ENCODE measurements at regions not wholly inside any gene's neighbourhood (a gene's known extent, or its start where the extent isn't known, plus 50 kb on each side); places are given as distances from the start of the nearest gene placed in this dataset.

DNA sequence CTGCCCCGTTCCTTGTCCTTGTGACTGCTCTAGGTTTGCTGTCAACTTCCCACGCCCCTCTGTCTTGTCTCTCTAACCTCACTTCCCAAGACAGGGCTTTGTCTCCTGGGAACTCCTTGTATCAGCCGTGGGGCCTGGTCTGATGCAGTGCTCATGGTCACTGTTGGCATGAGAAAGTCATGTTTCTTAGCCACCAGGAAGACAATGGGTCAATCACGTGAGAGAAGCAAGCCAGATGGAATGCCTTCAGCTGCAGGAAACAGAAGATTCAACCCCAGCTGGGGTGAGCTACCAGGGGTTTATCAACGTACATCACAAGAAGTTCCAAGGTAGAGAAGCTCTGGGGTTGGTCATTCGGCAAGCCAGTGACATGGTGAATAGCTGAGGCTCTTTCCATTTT is 116.6 kb downstream of the IRF8 start:
- DNase-seq (ENCODE audit: low read depth in 3 of 3, low spot score in 2 of 3): no peak

GRCh38 chr16:86016201-86016965 is 117.4 kb downstream of the IRF8 start:
- DNase-seq (ENCODE audit: low read depth in 3 of 3, low spot score in 2 of 3): no peak

- DNase-seq (ENCODE audit: low read depth in 3 of 3, low spot score in 2 of 3): no peak
Observed at GRCh38 chr16:86018071-86018470, 119.1 kb downstream of the IRF8 start.

DNA sequence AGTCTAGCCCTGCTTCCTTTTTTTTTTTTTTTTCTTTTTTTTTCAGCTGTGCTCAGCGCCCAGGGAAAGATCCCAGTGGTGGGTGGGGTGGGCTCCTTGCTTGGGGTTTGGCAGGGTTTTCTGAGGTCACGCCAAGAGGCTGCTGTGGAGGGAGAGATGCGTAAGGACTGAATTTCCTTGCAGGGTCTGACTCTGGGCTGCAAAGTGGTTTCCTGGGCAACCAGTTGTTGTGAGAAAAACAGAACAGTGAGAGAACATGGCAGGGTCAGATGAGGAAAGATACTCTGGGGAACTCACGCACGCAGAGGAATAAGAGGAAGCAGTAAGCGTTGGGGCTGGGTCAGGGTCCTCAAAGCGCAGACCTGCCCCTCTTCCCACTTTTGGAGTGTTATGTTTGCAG is 119.5 kb downstream of the IRF8 start:
- no peak for DNase-seq (ENCODE audit: low read depth in 3 of 3, low spot score in 2 of 3)

GRCh38 chr16:86018941-86019340 is 120.0 kb downstream of the IRF8 start:
- DNase-seq (ENCODE audit: low read depth in 3 of 3, low spot score in 2 of 3): no peak

DNA sequence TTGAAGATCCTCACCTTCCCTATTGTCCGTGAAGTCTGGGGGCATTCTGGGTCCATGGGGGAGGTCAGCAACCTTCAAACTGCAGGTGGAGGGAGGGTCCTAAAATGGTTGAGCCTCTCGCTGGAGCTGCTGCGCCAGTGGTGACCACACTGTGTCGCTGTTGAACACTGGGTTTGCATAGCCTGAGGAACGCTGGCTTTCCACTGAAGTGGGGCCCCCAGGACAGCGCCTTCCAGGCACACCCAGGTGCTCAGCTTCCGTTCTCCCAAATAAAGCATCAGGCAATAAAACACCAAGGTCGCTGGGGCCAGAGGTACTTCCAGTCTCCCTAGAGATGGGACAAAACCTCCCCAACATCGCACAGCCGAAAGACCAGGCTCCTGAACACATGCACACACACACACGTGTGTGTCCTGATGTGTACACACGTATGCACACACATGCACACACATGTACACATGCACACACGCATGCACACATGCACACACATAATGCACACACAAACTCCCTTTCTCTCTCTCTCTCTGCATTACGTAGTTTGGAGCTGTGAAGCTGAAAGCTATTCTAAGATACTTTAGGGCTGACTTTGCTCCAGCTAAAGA is 120.6 kb downstream of the IRF8 start:
- DNase-seq (ENCODE audit: low read depth in 3 of 3, low spot score in 2 of 3): no peak

- no peak for DNase-seq (ENCODE audit: low read depth in 3 of 3, low spot score in 2 of 3)
Observed at GRCh38 chr16:86020971-86021370, 122.0 kb downstream of the IRF8 start.

- DNase-seq (ENCODE audit: low read depth in 3 of 3, low spot score in 2 of 3): no peak
Observed at GRCh38 chr16:86022381-86022960, 123.5 kb downstream of the IRF8 start.

DNA sequence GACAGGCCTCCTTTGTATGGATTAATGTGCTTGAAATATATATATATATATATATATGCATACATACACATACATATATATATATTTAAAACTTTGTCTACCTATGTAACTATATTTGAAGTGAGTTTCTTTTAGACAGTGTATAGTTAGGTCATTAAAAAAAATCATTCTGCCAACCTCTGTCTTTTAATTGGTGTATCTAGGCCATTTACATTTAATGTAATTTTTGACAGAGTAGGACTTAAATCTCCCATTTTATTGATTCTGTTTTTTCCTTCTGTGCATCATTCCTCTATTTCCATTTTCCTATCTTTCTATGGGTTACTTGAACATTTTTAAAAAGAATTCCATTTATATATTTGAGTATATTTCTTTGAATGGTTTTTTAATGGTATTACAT is 125.2 kb downstream of the IRF8 start:
- DNase-seq (ENCODE audit: low read depth in 3 of 3, low spot score in 2 of 3): no peak

DNA sequence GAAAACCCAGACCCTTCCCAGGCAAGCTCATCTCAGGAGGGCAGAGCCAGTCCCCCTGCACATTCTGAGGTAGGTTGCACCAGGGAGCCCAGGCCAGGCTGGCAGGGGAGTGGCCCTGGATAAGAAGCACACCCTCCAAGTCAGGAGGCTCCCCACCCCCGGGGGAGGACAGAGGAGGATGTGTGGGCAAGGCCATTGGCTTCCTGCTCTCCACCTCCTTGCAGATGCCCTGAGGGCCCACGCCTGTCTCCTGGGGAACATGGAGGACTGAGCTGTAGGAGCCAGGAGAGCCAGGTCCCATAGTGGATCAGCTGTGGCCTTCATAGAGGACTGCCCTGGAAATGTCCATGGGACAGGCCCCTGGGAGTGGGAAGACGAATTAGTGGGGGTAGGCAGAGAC is 126.7 kb downstream of the IRF8 start:
- DNase-seq (ENCODE audit: low read depth in 3 of 3, low spot score in 2 of 3): no peak

DNA sequence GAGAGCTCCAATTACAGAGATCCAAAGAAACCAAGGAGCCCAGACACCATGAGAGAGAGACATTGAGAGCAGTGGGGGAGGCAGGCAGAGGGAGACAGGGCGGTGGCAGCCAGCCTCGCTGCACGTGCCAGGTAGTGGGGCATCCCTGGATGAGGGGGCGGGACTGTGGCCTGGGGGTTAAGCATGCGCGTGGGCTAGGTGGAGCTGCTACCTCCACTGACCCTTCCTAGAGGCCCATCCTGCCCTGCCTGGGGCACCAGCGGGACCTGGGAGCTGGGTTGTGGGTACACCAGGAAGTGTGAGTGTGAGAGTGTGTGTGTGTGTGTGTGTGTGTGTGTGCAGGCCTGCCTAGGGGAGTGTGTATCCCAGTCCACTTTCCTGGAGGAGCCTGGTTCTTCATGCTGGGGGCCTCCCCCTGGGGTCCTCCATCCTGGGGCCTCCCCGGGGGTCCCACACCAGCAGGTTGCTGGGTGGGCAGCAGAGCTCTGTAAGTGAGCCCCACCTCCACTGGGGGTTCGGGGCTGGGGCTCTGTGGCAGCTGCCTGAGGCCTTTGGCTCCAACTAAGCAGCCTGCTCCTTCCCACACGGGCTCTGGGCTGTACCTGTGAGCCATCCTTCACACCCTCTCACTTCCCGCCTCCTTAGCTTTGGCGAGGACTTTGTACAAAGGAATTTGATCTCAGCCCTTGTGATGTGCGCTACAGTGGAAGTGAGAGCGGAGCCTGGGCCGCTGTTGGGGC is 127.4 kb downstream of the IRF8 start:
- no peak for DNase-seq (ENCODE audit: low read depth in 3 of 3, low spot score in 2 of 3)

GRCh38 chr16:86026916-86027315 is 128.0 kb downstream of the IRF8 start:
- no peak for DNase-seq (ENCODE audit: low read depth in 3 of 3, low spot score in 2 of 3)

GRCh38 chr16:86027373-86028126 is 128.6 kb downstream of the IRF8 start:
- DNase-seq (ENCODE audit: low read depth in 3 of 3, low spot score in 2 of 3): no peak

- no peak for DNase-seq (ENCODE audit: low read depth in 3 of 3, low spot score in 2 of 3)
Observed at GRCh38 chr16:86029131-86029741, 130.3 kb downstream of the IRF8 start.

- no peak for DNase-seq (ENCODE audit: low read depth in 3 of 3, low spot score in 2 of 3)
Observed at GRCh38 chr16:86030116-86030515, 131.2 kb downstream of the IRF8 start.

- DNase-seq (ENCODE audit: low read depth in 3 of 3, low spot score in 2 of 3): no peak
Observed at GRCh38 chr16:86031141-86031678, 132.2 kb downstream of the IRF8 start.

- peak in 2 of 3 donors; percentile 63 to 73 for DNase-seq (ENCODE audit: low read depth in 3 of 3, low spot score in 2 of 3)
Observed at GRCh38 chr16:86033016-86033474, 134.1 kb downstream of the IRF8 start.

GRCh38 chr16:86033971-86034370 is 135.0 kb downstream of the IRF8 start:
- no peak for DNase-seq (ENCODE audit: low read depth in 3 of 3, low spot score in 2 of 3)

DNA sequence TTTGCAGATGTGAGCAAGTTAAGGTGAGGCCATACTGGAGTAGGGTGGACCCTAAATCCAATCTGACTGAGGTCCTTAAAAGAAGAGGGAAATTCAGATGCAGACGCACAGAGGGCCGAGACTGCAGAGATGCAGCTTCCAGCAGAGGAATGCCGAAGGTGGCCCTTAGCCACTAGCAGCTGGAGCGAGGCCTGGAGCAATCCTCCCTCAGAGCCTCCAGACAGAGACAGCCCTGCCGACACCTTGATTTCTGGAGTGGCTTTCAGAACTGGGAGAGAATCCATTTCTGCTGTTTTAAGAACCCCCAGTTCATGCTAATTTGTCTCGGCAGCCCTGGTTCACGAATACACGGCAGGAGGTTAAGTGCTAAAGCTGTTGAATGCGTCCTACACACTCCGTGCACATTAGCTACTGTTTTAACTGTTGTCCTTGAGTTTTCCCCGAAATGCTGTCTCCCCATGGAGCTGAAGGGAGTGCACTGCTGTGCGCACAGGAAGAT is 135.5 kb downstream of the IRF8 start:
- no peak for DNase-seq (ENCODE audit: low read depth in 3 of 3, low spot score in 2 of 3)

- no peak for DNase-seq (ENCODE audit: low read depth in 3 of 3, low spot score in 2 of 3)
Observed at GRCh38 chr16:86035906-86036305, 136.9 kb downstream of the IRF8 start.

Data from right renal cortex interstitium (tissue), 3 donors.